K562 (cell line): ENCODE measurements at regions not wholly inside any gene's neighbourhood (a gene's known extent, or its start where the extent isn't known, plus 50 kb on each side); places are given as distances from the start of the nearest gene placed in this dataset.

ENCODE experiments used
- AFF1 ChIP-seq, 2 experiments: fragments of 450-650 bp; IDR thresholded peaks; 2 replicates each; pipeline ENCODE4 v1.6.1; 2018; ENCODE audit warnings: mild to moderate bottlenecking in 2 of 2, low read depth in 1 of 2; ENCODE audit not compliant: partially characterized antibody in 2 of 2
- RFX5 ChIP-seq: IDR thresholded peaks from 2 replicates; pipeline ENCODE4 v1.6.1; 2011; ENCODE audit warnings: low read depth, mild to moderate bottlenecking, improper control_type of control experiment, low read length
- SAFB ChIP-seq: fragments of 200-400 bp; formaldehyde crosslinking; IDR thresholded peaks from 2 replicates; pipeline ENCODE4 v1.6.1; 2017; ENCODE audit warnings: low read depth, low read length, borderline replicate concordance
- THAP12 ChIP-seq: fragments of 250-450 bp; sonication (Bioruptor Pico); IDR thresholded peaks from 2 replicates; pipeline ENCODE4 v1.9.0; 2021; ENCODE audit warnings: mild to moderate bottlenecking, inconsistent platforms
- ZNF449 ChIP-seq: fragments of 250-450 bp; sonication (Bioruptor Pico); IDR thresholded peaks from 2 replicates; pipeline ENCODE4 v1.8.0; 2022; ENCODE audit warnings: moderate library complexity, mild to moderate bottlenecking, inconsistent platforms

GRCh38 chr5:125528881-125529280 is 782.4 kb upstream of the ZNF608 start (continued):
- TF ChIP-seq AFF1 (IDR thresholded peaks at IDR 0.05; ENCODE audit: low read depth in 1 of 2, partially characterized antibody in 2 of 2): no peak
- no peak for TF ChIP-seq RFX5
- TF ChIP-seq THAP12: no peak
- no peak for TF ChIP-seq ZNF449
- no peak for TF ChIP-seq SAFB
